Hepatocyte (in vitro differentiated cells): ENCODE measurements at regions not wholly inside any gene's neighbourhood (a gene's known extent, or its start where the extent isn't known, plus 50 kb on each side); places are given as distances from the start of the nearest gene placed in this dataset.
"Not testable (repeated sequence)": the region's sequence is repeated elsewhere in the genome, so short reads cannot be mapped to it uniquely, and the experiment has no call there.

Source experiments
- EZH2phosphoT487 ChIP-seq: fragments of 200-600 bp; sonication (generic); IDR thresholded peaks from one replicate; pipeline ENCODE4 v1.6.1; 2018; ENCODE audit warnings: antibody characterized with exemption, mild to moderate bottlenecking, low read depth, moderate library complexity; ENCODE audit not compliant: unreplicated experiment, severe bottlenecking
- TF ChIP-seq, protein P1 (sequence below): fragments of 200-600 bp; sonication (generic); IDR thresholded peaks from 2 replicates; pipeline ENCODE4 v1.5.1; 2016; ENCODE audit warnings: antibody characterized with exemption, mild to moderate bottlenecking; ENCODE audit not compliant: poor library complexity

GRCh38 chr12:34127379-34127778 is 105.1 kb downstream of the ALG10 start:
- TF ChIP-seq EZH2phosphoT487, result not testable (repeated sequence)
- TF ChIP-seq, protein P1, sequence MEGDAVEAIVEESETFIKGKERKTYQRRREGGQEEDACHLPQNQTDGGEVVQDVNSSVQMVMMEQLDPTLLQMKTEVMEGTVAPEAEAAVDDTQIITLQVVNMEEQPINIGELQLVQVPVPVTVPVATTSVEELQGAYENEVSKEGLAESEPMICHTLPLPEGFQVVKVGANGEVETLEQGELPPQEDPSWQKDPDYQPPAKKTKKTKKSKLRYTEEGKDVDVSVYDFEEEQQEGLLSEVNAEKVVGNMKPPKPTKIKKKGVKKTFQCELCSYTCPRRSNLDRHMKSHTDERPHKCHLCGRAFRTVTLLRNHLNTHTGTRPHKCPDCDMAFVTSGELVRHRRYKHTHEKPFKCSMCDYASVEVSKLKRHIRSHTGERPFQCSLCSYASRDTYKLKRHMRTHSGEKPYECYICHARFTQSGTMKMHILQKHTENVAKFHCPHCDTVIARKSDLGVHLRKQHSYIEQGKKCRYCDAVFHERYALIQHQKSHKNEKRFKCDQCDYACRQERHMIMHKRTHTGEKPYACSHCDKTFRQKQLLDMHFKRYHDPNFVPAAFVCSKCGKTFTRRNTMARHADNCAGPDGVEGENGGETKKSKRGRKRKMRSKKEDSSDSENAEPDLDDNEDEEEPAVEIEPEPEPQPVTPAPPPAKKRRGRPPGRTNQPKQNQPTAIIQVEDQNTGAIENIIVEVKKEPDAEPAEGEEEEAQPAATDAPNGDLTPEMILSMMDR, result not testable (repeated sequence)
